ENCODE measurements at regions not wholly inside any gene's neighbourhood (a gene's known extent, or its start where the extent isn't known, plus 50 kb on each side); places are given as distances from the start of the nearest gene placed in this dataset.
"Not testable (repeated sequence)": the region's sequence is repeated elsewhere in the genome, so short reads cannot be mapped to it uniquely, and the experiment has no call there.

- not testable (repeated sequence) for H3K9me3 ChIP-seq (replicated peaks; ENCODE audit: low read length); H3K4me2 ChIP-seq (ENCODE audit: low read length); H3K4me3 ChIP-seq (ENCODE audit: low read length); H3K4me1 ChIP-seq (ENCODE audit: control insufficient read depth, insufficient read depth, low read length); H3K27me3 ChIP-seq (ENCODE audit: control insufficient read depth, insufficient read depth, low read length); H3K36me3 ChIP-seq (ENCODE audit: insufficient read depth, low read length); H3K9ac ChIP-seq (ENCODE audit: low read depth, low read length)
These were observed 127.2 kb downstream of the ATP6V0E2 start for GRCh38 chr7:150000780-150001599.

DNA sequence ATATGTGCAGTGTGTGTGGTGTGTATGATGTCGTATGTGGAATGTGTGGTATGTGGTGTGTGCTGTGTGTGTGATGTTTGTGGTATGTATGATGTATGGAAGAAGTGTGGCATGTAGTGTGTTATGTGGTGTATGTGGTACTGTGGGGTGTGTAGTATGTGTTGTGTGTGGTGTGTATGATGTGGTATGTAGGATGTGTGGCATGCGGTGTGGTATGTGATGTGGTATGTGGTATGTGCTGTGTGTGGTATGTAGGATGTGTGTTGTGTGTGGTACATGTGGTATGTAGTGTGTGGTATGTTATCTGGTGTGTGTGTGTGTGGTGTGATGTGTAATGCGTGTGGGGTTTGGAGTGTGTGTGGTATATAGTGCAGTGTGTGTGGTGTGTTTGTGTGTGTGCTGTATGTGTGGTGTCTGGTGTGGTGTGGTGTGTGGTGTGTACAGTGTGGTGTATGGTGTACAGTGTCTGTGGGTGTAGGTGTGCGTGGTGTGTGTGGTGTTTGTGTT, 129.6 kb downstream of the ATP6V0E2 start:
- Histone ChIP-seq H3K36me3 (ENCODE audit: insufficient read depth, low read length) (no peaks in the 10 kb centered on the region), H3K9me3 (replicated peaks; ENCODE audit: low read length) (peaks cover 3% of the 10 kb centered on the region), H3K4me1 (ENCODE audit: control insufficient read depth, insufficient read depth, low read length) (no peaks in the 10 kb centered on the region), H3K4me2 (ENCODE audit: low read length) (no peak overlapping the region), H3K4me3 (ENCODE audit: low read length) (no peak overlapping the region), H3K27me3 (ENCODE audit: control insufficient read depth, insufficient read depth, low read length) (no peaks in the 10 kb centered on the region), H3K9ac (ENCODE audit: low read depth, low read length) (no peak overlapping the region)

DNA sequence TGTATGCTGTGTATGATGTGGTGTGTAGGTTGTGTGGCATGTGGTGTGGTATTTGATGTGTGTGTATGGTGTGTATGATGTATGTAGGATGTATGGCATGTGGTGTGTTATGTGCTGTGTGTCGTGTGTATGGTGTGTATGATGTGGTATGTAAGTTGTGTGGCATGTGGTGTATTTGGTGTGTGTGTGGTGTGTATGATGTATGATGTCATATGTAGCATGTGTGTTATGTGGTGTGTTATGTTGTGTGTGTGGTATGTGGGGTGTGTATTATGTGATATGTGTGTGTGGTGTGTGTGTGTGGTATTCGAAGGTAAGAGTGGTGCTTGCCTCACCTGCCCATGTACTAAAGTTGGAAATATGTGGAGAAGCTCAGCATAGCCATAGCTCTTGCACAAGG, 130.2 kb downstream of the ATP6V0E2 start:
- H3K9ac ChIP-seq (ENCODE audit: low read depth, low read length); H3K4me3 ChIP-seq (ENCODE audit: low read length); H3K27me3 ChIP-seq (ENCODE audit: control insufficient read depth, insufficient read depth, low read length); H3K9me3 ChIP-seq (replicated peaks; ENCODE audit: low read length); H3K4me2 ChIP-seq (ENCODE audit: low read length); H3K36me3 ChIP-seq (ENCODE audit: insufficient read depth, low read length); H3K4me1 ChIP-seq (ENCODE audit: control insufficient read depth, insufficient read depth, low read length): not testable (repeated sequence)

DNA sequence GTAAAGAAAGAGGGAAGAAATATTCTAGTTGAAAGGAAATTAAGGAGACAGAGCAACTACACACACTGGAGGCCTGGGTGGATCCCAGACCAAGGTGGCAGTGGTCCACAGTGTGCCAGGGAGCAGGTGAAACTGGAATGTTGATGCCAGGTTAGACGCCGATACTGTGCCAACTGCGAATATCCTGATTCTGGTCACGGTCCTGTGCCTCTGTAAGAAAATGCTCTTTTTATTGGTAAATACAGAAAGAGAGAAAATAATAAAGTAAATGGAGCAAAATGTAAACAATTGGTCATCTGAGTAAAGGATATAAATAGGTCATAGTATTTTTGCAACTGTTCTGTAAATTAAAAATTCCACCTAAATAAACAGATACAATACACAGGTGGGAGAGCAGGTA, 131.1 kb downstream of the ATP6V0E2 start:
- not testable (repeated sequence) for H3K27me3 ChIP-seq (ENCODE audit: control insufficient read depth, insufficient read depth, low read length); H3K4me2 ChIP-seq (ENCODE audit: low read length); H3K4me1 ChIP-seq (ENCODE audit: control insufficient read depth, insufficient read depth, low read length); H3K9ac ChIP-seq (ENCODE audit: low read depth, low read length); H3K9me3 ChIP-seq (replicated peaks; ENCODE audit: low read length); H3K36me3 ChIP-seq (ENCODE audit: insufficient read depth, low read length); H3K4me3 ChIP-seq (ENCODE audit: low read length)

- not testable (repeated sequence) for H3K4me3 ChIP-seq (ENCODE audit: low read length); H3K27me3 ChIP-seq (ENCODE audit: control insufficient read depth, insufficient read depth, low read length); H3K4me2 ChIP-seq (ENCODE audit: low read length); H3K9me3 ChIP-seq (replicated peaks; ENCODE audit: low read length); H3K9ac ChIP-seq (ENCODE audit: low read depth, low read length); H3K36me3 ChIP-seq (ENCODE audit: insufficient read depth, low read length); H3K4me1 ChIP-seq (ENCODE audit: control insufficient read depth, insufficient read depth, low read length)
These were observed 136.0 kb downstream of the ATP6V0E2 start for GRCh38 chr7:150009620-150010303.

DNA sequence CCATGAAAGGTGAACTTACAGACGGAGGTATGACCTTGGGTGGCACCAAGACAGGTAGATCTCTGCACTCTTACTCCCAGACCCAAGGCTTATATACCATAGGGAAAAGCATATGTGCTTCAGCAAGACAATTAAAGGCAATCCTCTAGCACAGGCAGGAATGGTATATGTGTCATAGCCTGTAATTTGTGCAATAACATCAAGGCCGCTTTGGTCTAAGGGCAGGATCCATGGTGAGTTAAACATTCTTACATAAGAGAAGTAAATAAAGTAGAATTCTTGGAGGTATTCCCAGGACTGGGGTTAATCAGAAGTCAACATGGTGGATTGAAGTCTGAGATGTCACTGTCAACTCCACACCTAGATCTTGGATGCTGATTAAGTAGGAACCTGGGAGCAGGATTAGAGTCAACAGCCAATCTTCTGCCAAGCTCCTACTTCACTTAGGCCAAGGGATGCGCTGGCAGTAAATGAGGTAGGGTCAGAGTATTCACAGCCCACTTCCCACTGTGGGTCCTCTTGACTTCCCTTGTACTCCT, 143.0 kb downstream of the ATP6V0E2 start:
- not testable (repeated sequence) for H3K27me3 ChIP-seq (ENCODE audit: control insufficient read depth, insufficient read depth, low read length); H3K9ac ChIP-seq (ENCODE audit: low read depth, low read length); H3K36me3 ChIP-seq (ENCODE audit: insufficient read depth, low read length); H3K9me3 ChIP-seq (replicated peaks; ENCODE audit: low read length); H3K4me3 ChIP-seq (ENCODE audit: low read length); H3K4me2 ChIP-seq (ENCODE audit: low read length); H3K4me1 ChIP-seq (ENCODE audit: control insufficient read depth, insufficient read depth, low read length)

DNA sequence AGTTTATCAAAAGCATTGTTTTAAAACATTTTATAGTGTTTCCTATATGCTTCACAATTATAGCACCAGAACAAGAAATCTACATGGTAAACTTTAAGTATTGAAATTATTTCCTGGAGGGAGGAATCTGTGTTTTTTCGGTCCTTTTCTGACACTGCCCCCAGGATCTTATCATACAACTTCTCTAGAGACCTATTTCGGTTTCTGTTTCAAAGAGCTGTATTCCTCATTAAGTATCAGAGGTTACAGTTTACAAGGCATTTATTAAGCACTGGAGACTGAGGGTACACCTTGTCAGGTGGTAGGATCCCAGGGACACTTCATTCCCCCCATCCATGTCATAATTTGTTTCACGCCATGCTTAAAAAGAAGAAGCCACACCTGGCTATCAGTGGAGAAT, 146.4 kb downstream of the ATP6V0E2 start:
- not testable (repeated sequence) for H3K4me2 ChIP-seq (ENCODE audit: low read length); H3K27me3 ChIP-seq (ENCODE audit: control insufficient read depth, insufficient read depth, low read length); H3K4me3 ChIP-seq (ENCODE audit: low read length); H3K4me1 ChIP-seq (ENCODE audit: control insufficient read depth, insufficient read depth, low read length); H3K9ac ChIP-seq (ENCODE audit: low read depth, low read length); H3K36me3 ChIP-seq (ENCODE audit: insufficient read depth, low read length); H3K9me3 ChIP-seq (replicated peaks; ENCODE audit: low read length)

DNA sequence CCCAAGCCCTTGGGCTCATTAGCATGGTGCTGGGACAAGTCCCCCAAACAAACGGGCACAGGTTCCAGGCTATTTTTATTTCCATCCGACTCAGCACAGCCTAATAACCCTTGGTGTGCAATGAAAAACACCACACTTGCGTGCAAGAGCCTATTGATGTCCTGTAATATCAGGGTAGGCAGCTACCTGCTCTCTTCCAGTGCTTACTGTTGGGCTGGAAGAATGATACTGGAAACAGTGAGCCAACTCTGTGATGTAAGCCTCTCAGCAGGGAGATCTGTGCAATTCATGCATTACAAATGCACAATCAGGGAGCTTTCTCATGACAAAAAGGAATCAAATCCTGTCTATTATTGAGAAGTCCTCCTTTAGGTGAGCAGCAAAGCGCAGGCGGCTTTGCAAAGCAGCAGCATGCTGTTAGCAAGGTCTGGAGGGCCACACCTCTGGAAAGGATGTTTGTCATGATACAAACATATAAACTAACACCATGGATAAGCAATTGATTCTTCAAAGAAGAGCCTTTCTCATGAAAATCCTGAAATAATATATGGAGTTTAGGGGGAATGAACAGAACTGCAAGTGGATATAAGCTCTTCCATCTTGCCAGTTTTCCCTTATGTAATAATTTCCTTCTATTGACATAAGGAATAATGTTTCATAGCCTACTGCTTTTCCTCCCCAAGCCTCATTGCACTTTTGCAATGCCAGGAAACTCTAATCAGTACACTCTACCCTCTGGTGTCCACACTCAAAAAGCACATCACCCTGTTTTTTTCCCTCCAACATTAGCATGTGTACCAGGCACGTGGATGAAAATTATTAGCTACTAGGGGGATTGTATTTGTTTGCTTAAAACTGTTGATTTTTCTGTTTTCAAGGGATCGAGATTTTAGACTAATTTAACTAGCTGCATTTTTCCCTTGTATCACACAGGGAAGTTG, 151.1 kb downstream of the ATP6V0E2 start:
- H3K9me3 ChIP-seq (replicated peaks; ENCODE audit: low read length); H3K4me1 ChIP-seq (ENCODE audit: control insufficient read depth, insufficient read depth, low read length); H3K4me3 ChIP-seq (ENCODE audit: low read length); H3K36me3 ChIP-seq (ENCODE audit: insufficient read depth, low read length); H3K27me3 ChIP-seq (ENCODE audit: control insufficient read depth, insufficient read depth, low read length); H3K9ac ChIP-seq (ENCODE audit: low read depth, low read length); H3K4me2 ChIP-seq (ENCODE audit: low read length): not testable (repeated sequence)

GRCh38 chr7:150025802-150026201, 152.0 kb downstream of the ATP6V0E2 start:
- not testable (repeated sequence) for H3K4me3 ChIP-seq (ENCODE audit: low read length); H3K27me3 ChIP-seq (ENCODE audit: control insufficient read depth, insufficient read depth, low read length); H3K4me1 ChIP-seq (ENCODE audit: control insufficient read depth, insufficient read depth, low read length); H3K36me3 ChIP-seq (ENCODE audit: insufficient read depth, low read length); H3K9ac ChIP-seq (ENCODE audit: low read depth, low read length); H3K4me2 ChIP-seq (ENCODE audit: low read length); H3K9me3 ChIP-seq (replicated peaks; ENCODE audit: low read length)

DNA sequence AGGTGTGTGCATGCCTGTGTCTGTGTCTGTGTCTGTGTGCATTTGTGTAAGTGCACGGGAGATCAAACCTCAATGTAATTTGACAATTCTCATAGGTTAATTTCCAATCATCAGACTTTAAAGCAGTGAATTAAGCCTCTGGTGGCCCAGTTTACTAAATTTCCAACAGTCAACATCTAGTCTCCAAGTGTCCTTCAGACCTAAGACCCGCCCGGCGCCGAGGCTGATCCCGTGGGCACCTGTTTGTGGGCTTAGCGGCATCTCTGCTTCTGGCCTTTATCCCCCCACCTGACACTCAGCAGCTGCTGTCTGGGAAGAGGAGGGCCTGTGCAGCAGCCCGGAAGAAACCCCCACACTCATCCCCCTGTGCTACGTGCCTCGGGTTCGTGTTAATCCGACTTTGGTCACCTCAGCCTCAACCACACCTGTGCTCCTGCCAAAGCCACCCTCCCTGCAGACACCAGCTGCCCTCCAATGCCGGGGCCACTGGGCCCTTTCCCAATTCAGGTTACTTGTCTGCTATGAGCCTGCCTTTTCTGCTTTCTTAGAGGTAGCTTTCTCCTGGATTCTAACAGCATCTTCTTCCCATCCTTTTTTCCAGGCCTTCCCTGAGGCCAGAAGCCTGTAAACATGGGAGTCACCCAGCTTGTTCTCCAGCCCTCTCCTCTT, 154.7 kb downstream of the ATP6V0E2 start:
- not testable (repeated sequence) for H3K9ac ChIP-seq (ENCODE audit: low read depth, low read length); H3K9me3 ChIP-seq (replicated peaks; ENCODE audit: low read length); H3K4me2 ChIP-seq (ENCODE audit: low read length); H3K27me3 ChIP-seq (ENCODE audit: control insufficient read depth, insufficient read depth, low read length); H3K4me3 ChIP-seq (ENCODE audit: low read length); H3K36me3 ChIP-seq (ENCODE audit: insufficient read depth, low read length); H3K4me1 ChIP-seq (ENCODE audit: control insufficient read depth, insufficient read depth, low read length)

DNA sequence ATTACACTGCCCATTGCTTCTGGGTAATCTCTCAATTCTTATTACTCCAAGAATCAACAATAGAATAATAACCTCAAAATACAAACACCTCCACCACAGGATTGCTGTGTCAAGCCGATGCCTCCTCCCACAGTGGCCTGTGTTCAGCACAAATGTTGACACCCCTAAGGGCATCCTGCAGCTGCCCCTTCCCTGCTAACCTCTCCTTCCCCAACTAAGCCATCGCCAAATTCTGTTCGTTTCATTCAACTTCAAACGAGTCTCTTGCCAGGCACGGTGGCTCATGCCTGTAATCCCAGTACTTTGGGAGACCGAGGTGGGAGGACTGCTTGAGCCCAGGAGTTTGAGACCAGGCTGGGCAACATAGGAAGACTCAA, 155.2 kb downstream of the ATP6V0E2 start:
- H3K9ac ChIP-seq (ENCODE audit: low read depth, low read length); H3K9me3 ChIP-seq (replicated peaks; ENCODE audit: low read length); H3K4me1 ChIP-seq (ENCODE audit: control insufficient read depth, insufficient read depth, low read length); H3K27me3 ChIP-seq (ENCODE audit: control insufficient read depth, insufficient read depth, low read length); H3K4me2 ChIP-seq (ENCODE audit: low read length); H3K36me3 ChIP-seq (ENCODE audit: insufficient read depth, low read length); H3K4me3 ChIP-seq (ENCODE audit: low read length): not testable (repeated sequence)
